SK-N-SH (cell line): ENCODE measurements at regions not wholly inside any gene's neighbourhood (a gene's known extent, or its start where the extent isn't known, plus 50 kb on each side); places are given as distances from the start of the nearest gene placed in this dataset.

Source experiments
- CTCF ChIA-PET: fragments of 300-600, 350-600 bp; formaldehyde crosslinking; extraction: SDS; loops from one replicate; lab custom pipeline; 2021; lab: Yijun Ruan, JAX
- POLR2A ChIA-PET: fragments of 350-600 bp; sonication (Branson Sonifier 250); formaldehyde crosslinking; extraction: SDS; loops from one replicate; lab custom pipeline; 2020; ENCODE audit warnings: antibody characterized with exemption, inconsistent platforms; lab: Yijun Ruan, JAX
- DNase-seq: peaks from one replicate; pipeline ENCODE4 v3.0.0; 2012
- H2AFZ ChIP-seq: fragments of 200-600 bp; sonication (generic); 2 replicates; pipeline ENCODE4 v1.8.1; 2016; ENCODE audit warnings: antibody characterized with exemption, mild to moderate bottlenecking, low read depth
- H3F3A ChIP-seq: fragments of 200-600 bp; sonication (generic); replicated peaks from 2 replicates; pipeline ENCODE3; 2016; ENCODE audit warnings: antibody characterized with exemption, mild to moderate bottlenecking; ENCODE audit not compliant: insufficient read depth
- H3K27ac ChIP-seq, 2 experiments: fragments of 200-500 bp in 1 of 2; fragments of 200-600 bp in 1 of 2; sonication (Bioruptor generic) in 1 of 2; sonication (generic), shearing (Covaris generic) in 1 of 2; 2 replicates each; pipeline versions ENCODE4 v1.5.1 to v1.6.1; 2014 to 2016; ENCODE audit warnings: low read depth in 2 of 2, inconsistent platforms in 1 of 2, low read length in 1 of 2, mild to moderate bottlenecking in 1 of 2, mixed read lengths in 1 of 2
- H3K27me3 ChIP-seq: fragments of 200-600 bp; sonication (generic), shearing (Covaris generic); 2 replicates; pipeline ENCODE4 v1.6.1; 2016; ENCODE audit warnings: mixed run types; ENCODE audit not compliant: insufficient read depth
- H3K36me3 ChIP-seq, 2 experiments: fragments of 200-500 bp in 1 of 2; fragments of 200-600 bp in 1 of 2; sonication (Bioruptor generic) in 1 of 2; sonication (generic) in 1 of 2; replicated peaks in 1 of 2; 2 replicates each; pipeline versions ENCODE3 to v1.5.1; 2014 to 2016; ENCODE audit warnings: low read length in 1 of 2, mild to moderate bottlenecking in 1 of 2; ENCODE audit not compliant: insufficient read depth in 2 of 2, control insufficient read depth in 1 of 2
- H3K4me1 ChIP-seq, 2 experiments: fragments of 200-500 bp in 1 of 2; fragments of 200-600 bp in 1 of 2; sonication (Bioruptor generic) in 1 of 2; sonication (generic), shearing (Covaris generic) in 1 of 2; 2 replicates each; pipeline versions ENCODE4 v1.5.1 to v1.6.1; 2014 to 2016; ENCODE audit warnings: low read depth in 1 of 2, low read length in 1 of 2, mixed run types in 1 of 2; ENCODE audit not compliant: insufficient read depth in 2 of 2, control insufficient read depth in 1 of 2
- H3K4me2 ChIP-seq: fragments of 200-600 bp; sonication (generic), shearing (Covaris generic); 2 replicates; pipeline ENCODE4 v1.6.1; 2017; ENCODE audit warnings: mixed run types
- H3K4me3 ChIP-seq, 2 experiments: fragments of 200-500 bp in 1 of 2; fragments of 200-600 bp in 1 of 2; sonication (Bioruptor generic) in 1 of 2; sonication (generic), shearing (Covaris generic) in 1 of 2; 2 replicates each; pipeline versions ENCODE4 v1.5.1 to v1.8.1; 2014 to 2016; ENCODE audit warnings: low read depth in 2 of 2, inconsistent platforms in 1 of 2, low read length in 1 of 2, mild to moderate bottlenecking in 1 of 2, mixed read lengths in 1 of 2, moderate library complexity in 1 of 2
- H3K79me2 ChIP-seq: fragments of 200-600 bp; sonication (generic); 2 replicates; pipeline ENCODE4 v1.8.1; 2017; ENCODE audit warnings: mild to moderate bottlenecking; ENCODE audit not compliant: insufficient read depth
- H3K9ac ChIP-seq: fragments of 200-600 bp; sonication (generic); 2 replicates; pipeline ENCODE4 v1.6.1; 2017; ENCODE audit warnings: mixed run types
- H3K9me2 ChIP-seq: fragments of 200-600 bp; sonication (generic); 2 replicates; pipeline ENCODE4 v1.6.1; 2017; ENCODE audit warnings: mixed run types
- H3K9me3 ChIP-seq: fragments of 200-600 bp; sonication (generic); 2 replicates; pipeline ENCODE4 v1.6.1; 2017; ENCODE audit warnings: mixed run types, mild to moderate bottlenecking, moderate library complexity
- H4K20me1 ChIP-seq: fragments of 200-600 bp; sonication (generic); 2 replicates; pipeline ENCODE4 v1.6.1; 2017; ENCODE audit warnings: mild to moderate bottlenecking, mixed run types; ENCODE audit not compliant: insufficient read depth
- CHD2 ChIP-seq: fragments of 150-350 bp; IDR thresholded peaks from 2 replicates; pipeline ENCODE4 v1.6.1; 2018; ENCODE audit warnings: low read length; ENCODE audit not compliant: partially characterized antibody
- CTCF ChIP-seq: fragments of 200-600 bp; sonication (generic); IDR thresholded peaks from 2 replicates; pipeline ENCODE4 v1.6.1; 2017; ENCODE audit warnings: antibody characterized with exemption, mild to moderate bottlenecking, moderate library complexity
- FOXM1 ChIP-seq: IDR thresholded peaks from 2 replicates; pipeline ENCODE4 v1.4.0; 2012; ENCODE audit warnings: low read depth, mild to moderate bottlenecking
- GABPA ChIP-seq: IDR thresholded peaks from 2 replicates; pipeline ENCODE4 v1.4.0; 2012; ENCODE audit warnings: low read depth, mild to moderate bottlenecking
- JUND ChIP-seq: IDR thresholded peaks from 2 replicates; pipeline ENCODE4 v1.4.0; 2012
- MEF2A ChIP-seq: IDR thresholded peaks from 2 replicates; pipeline ENCODE4 v1.4.0; 2012; ENCODE audit warnings: low read depth, borderline replicate concordance
- NFIC ChIP-seq: IDR thresholded peaks from 2 replicates; pipeline ENCODE4 v1.4.0; 2012; ENCODE audit warnings: borderline replicate concordance
- NRF1 ChIP-seq: IDR thresholded peaks from 2 replicates; pipeline ENCODE4 v1.6.1; 2012; ENCODE audit warnings: low read depth, mild to moderate bottlenecking, low read length
- PBX3 ChIP-seq: IDR thresholded peaks from 2 replicates; pipeline ENCODE4; 2012
- RCOR1 ChIP-seq: fragments of 150-350 bp; IDR thresholded peaks from 2 replicates; pipeline ENCODE4 v1.6.1; 2017; ENCODE audit warnings: antibody characterized with exemption, low read length
- REST ChIP-seq: IDR thresholded peaks from 2 replicates; pipeline ENCODE4 v1.6.1; 2012; ENCODE audit warnings: mild to moderate bottlenecking, low read depth, low read length, moderate library complexity
- RFX5 ChIP-seq: IDR thresholded peaks from 2 replicates; pipeline ENCODE4 v1.6.1; 2012; ENCODE audit warnings: mild to moderate bottlenecking, improper control_type of control experiment, low read length
- RXRA ChIP-seq: IDR thresholded peaks from 2 replicates; pipeline ENCODE4 v1.4.0; 2012; ENCODE audit warnings: low read depth, mild to moderate bottlenecking, borderline replicate concordance
- SIN3A ChIP-seq: IDR thresholded peaks from 2 replicates; pipeline ENCODE4 v1.6.1; 2012; ENCODE audit warnings: low read depth, mild to moderate bottlenecking, low read length, moderate library complexity, borderline replicate concordance
- USF2 ChIP-seq: fragments of 150-350 bp; IDR thresholded peaks from 2 replicates; pipeline ENCODE4 v1.6.1; 2017; ENCODE audit warnings: antibody characterized with exemption, low read length, low read depth, borderline replicate concordance
- ZBTB33 ChIP-seq: IDR thresholded peaks from 2 replicates; pipeline ENCODE4 v1.4.0; 2012; ENCODE audit warnings: low read depth, borderline replicate concordance
- WGBS: methylation state at CpG from one replicate; pipeline ENCODE4 v1.1.6; 2017; ENCODE audit warnings: low lambda C conversion rate; 5-methylcytosine and 5-hydroxymethylcytosine counted together

- no peak for TF ChIP-seq MEF2A
- TF ChIP-seq RXRA = no peak
- TF ChIP-seq JUND = no peak
- TF ChIP-seq FOXM1 = no peak
- TF ChIP-seq REST = no peak
- no peak for TF ChIP-seq ZBTB33
- H3K9ac ChIP-seq = no peak overlapping the region
- H3K36me3 ChIP-seq = no peaks in the 10 kb centered on the region
- DNase-seq = no peak
- H2AFZ ChIP-seq = no peak overlapping the region
- no peaks in the 10 kb centered on the region for H3K9me3 ChIP-seq
- peaks cover 13 to 40% of the 10 kb centered on the region in 2 experiments; a peak in 3 of 4 replicates for H3K4me1 ChIP-seq
- no peak overlapping the region; a peak in 1 of 4 replicates for H3K27ac ChIP-seq
- H3K27me3 ChIP-seq = no peaks in the 10 kb centered on the region
- no peak overlapping the region for H3K4me2 ChIP-seq
- ChIA-PET CTCF (interaction anchor here (1.2 kb wide), 1 partner anchor 99 kb away, joined by 3 read pairs; no protein-coding TSS in a partner anchor), POLR2A (no interaction called here)
- H3K4me3 ChIP-seq = no peak overlapping the region
- H3F3A ChIP-seq = peaks cover 26% of the 10 kb centered on the region
- no peaks in the 10 kb centered on the region for H4K20me1 ChIP-seq
- WGBS = 91% methylated on average over 1 of the region's 1 CpG
- H3K79me2 ChIP-seq = no peaks in the 10 kb centered on the region
- no peaks in the 10 kb centered on the region for H3K9me2 ChIP-seq
These were observed 99.9 kb downstream of the ENC1 start for GRCh38 chr5:74540622-74541021.

- Histone ChIP-seq H4K20me1 (no peaks in the 10 kb centered on the region), H3K9ac (no peak overlapping the region), H3F3A (peaks cover 26% of the 10 kb centered on the region), H3K4me3 (no peak overlapping the region), H3K79me2 (no peaks in the 10 kb centered on the region), H3K4me2 (no peak overlapping the region), H3K27me3 (no peaks in the 10 kb centered on the region), H3K36me3 (no peaks in the 10 kb centered on the region), H3K27ac (no peak overlapping the region), H2AFZ (no peak overlapping the region), H3K9me2 (no peaks in the 10 kb centered on the region), H3K4me1 (peaks cover 13 to 35% of the 10 kb centered on the region in 2 experiments; a peak in 3 of 4 replicates), H3K9me3 (no peaks in the 10 kb centered on the region)
- no peak for DNase-seq
- POLR2A ChIA-PET = no interaction called here
- WGBS = 77% methylated on average over 7 of the region's 7 CpGs
- CTCF ChIA-PET = interaction anchor here (1.2 kb wide), 1 partner anchor 100 kb away, joined by 3 read pairs; no protein-coding TSS in a partner anchor
- TF ChIP-seq GABPA (no peak), CTCF (no peak), SIN3A (no peak), USF2 (no peak), NRF1 (no peak), PBX3 (no peak), RFX5 (no peak), NFIC (no peak), JUND (no peak), RCOR1 (no peak), CHD2 (no peak)
These were observed 100.5 kb downstream of the ENC1 start for GRCh38 chr5:74539986-74540385.
